ENCODE measurements at regions not wholly inside any gene's neighbourhood (a gene's known extent, or its start where the extent isn't known, plus 50 kb on each side); places are given as distances from the start of the nearest gene placed in this dataset.

DNA sequence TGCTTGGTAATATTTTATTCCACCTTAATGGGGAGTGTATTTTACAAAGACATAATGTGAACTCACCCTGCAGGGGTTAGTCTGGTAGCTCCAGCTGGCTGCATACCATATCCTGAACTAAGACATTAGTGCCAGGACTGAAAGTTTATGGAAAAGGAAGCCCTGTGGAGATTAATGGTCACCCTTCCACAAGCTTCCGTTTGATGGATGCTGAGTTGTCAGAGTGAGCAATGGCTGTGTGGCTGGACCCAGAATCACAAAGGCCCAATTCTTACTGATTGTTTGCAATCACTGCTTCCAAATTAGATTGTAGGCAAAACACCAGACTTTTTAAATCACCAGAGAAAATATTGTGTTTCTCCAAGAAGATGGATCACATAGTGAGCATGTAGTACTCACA, 90.1 kb upstream of the TRPC7 start:
- TF ChIP-seq ZNF8 (CRISPR knock-in tag; IDR thresholded peaks at IDR 0.05) = no peak
- no peak for ATAC-seq

DNA sequence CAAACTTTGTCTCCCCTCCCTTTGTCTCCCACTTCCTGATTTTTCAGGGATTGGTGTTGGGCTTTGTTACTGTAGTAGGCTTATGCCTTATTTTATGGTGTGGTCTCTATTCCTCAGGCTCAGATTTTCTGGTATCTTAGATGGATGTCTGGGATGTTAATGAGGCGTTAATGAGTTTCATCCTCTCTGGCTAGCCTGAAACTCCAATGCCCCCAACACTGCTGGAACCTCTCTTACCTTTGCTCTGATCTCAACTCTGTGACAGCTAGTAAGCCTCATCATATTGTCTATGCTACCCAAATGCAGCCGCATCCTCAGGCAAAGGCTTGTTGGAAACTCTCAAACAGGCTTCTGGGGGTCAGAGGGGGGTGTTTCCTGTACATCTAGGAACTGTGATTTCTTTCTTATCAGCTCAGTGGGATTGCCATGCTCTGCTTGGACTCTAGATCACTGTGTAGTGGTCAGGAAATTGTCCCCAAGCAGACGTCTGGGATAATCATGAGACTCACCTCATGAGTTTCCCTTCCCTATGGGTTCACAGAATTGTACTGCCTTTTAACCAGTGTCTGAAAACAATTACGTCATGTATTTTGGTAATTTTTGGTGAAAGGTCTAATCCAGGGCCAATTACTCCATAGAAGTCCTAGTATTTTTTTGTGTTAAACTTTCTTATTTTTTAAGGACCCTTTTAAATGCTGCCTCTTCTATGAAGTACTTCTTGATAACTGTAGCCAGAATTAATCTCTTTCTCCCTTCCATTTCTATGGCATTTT, 88.8 kb upstream of the TRPC7 start:
- ATAC-seq = no peak
- TF ChIP-seq ZFP3 (CRISPR knock-in tag; IDR thresholded peaks at IDR 0.05) (no peak), RARB (CRISPR knock-in tag; IDR thresholded peaks at IDR 0.05) (no peak), ZNF565 (CRISPR knock-in tag; conservative IDR thresholded peaks at IDR 0.05; ENCODE audit: low read depth) (no peak), ZNF8 (CRISPR knock-in tag; IDR thresholded peaks at IDR 0.05) (no peak), PPARA (CRISPR knock-in tag; IDR thresholded peaks at IDR 0.05; ENCODE audit: borderline replicate concordance) (no peak), GLIS3 (CRISPR knock-in tag; IDR thresholded peaks at IDR 0.05) (no peak), TOX (CRISPR knock-in tag; IDR thresholded peaks at IDR 0.05; ENCODE audit: borderline replicate concordance) (no peak), TCF4 (CRISPR knock-in tag; IDR thresholded peaks at IDR 0.05; ENCODE audit: borderline replicate concordance) (no peak), BACH2 (CRISPR knock-in tag; IDR thresholded peaks at IDR 0.05; ENCODE audit: borderline replicate concordance) (no peak), ZNF70 (CRISPR knock-in tag; IDR thresholded peaks at IDR 0.05) (no peak), OSR1 (CRISPR knock-in tag; IDR thresholded peaks at IDR 0.05) (no peak), ARNTL (CRISPR knock-in tag; IDR thresholded peaks at IDR 0.05; ENCODE audit: borderline replicate concordance, low read depth) (no peak), ZFP30 (CRISPR knock-in tag; IDR thresholded peaks at IDR 0.05) (no peak), ISL1 (CRISPR knock-in tag; IDR thresholded peaks at IDR 0.05) (no peak), ESRRG (CRISPR knock-in tag; IDR thresholded peaks at IDR 0.05) (no peak)
- TF ChIP-seq, protein P1, sequence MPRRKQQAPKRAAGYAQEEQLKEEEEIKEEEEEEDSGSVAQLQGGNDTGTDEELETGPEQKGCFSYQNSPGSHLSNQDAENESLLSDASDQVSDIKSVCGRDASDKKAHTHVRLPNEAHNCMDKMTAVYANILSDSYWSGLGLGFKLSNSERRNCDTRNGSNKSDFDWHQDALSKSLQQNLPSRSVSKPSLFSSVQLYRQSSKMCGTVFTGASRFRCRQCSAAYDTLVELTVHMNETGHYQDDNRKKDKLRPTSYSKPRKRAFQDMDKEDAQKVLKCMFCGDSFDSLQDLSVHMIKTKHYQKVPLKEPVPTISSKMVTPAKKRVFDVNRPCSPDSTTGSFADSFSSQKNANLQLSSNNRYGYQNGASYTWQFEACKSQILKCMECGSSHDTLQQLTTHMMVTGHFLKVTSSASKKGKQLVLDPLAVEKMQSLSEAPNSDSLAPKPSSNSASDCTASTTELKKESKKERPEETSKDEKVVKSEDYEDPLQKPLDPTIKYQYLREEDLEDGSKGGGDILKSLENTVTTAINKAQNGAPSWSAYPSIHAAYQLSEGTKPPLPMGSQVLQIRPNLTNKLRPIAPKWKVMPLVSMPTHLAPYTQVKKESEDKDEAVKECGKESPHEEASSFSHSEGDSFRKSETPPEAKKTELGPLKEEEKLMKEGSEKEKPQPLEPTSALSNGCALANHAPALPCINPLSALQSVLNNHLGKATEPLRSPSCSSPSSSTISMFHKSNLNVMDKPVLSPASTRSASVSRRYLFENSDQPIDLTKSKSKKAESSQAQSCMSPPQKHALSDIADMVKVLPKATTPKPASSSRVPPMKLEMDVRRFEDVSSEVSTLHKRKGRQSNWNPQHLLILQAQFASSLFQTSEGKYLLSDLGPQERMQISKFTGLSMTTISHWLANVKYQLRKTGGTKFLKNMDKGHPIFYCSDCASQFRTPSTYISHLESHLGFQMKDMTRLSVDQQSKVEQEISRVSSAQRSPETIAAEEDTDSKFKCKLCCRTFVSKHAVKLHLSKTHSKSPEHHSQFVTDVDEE (CRISPR knock-in tag; IDR thresholded peaks at IDR 0.05) = no peak
- TF ChIP-seq, protein P2, sequence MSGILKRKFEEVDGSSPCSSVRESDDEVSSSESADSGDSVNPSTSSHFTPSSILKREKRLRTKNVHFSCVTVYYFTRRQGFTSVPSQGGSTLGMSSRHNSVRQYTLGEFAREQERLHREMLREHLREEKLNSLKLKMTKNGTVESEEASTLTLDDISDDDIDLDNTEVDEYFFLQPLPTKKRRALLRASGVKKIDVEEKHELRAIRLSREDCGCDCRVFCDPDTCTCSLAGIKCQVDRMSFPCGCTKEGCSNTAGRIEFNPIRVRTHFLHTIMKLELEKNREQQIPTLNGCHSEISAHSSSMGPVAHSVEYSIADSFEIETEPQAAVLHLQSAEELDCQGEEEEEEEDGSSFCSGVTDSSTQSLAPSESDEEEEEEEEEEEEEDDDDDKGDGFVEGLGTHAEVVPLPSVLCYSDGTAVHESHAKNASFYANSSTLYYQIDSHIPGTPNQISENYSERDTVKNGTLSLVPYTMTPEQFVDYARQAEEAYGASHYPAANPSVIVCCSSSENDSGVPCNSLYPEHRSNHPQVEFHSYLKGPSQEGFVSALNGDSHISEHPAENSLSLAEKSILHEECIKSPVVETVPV (CRISPR knock-in tag; IDR thresholded peaks at IDR 0.05) = no peak
- TF ChIP-seq, protein P3, sequence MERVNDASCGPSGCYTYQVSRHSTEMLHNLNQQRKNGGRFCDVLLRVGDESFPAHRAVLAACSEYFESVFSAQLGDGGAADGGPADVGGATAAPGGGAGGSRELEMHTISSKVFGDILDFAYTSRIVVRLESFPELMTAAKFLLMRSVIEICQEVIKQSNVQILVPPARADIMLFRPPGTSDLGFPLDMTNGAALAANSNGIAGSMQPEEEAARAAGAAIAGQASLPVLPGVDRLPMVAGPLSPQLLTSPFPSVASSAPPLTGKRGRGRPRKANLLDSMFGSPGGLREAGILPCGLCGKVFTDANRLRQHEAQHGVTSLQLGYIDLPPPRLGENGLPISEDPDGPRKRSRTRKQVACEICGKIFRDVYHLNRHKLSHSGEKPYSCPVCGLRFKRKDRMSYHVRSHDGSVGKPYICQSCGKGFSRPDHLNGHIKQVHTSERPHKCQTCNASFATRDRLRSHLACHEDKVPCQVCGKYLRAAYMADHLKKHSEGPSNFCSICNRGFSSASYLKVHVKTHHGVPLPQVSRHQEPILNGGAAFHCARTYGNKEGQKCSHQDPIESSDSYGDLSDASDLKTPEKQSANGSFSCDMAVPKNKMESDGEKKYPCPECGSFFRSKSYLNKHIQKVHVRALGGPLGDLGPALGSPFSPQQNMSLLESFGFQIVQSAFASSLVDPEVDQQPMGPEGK (CRISPR knock-in tag; IDR thresholded peaks at IDR 0.05; ENCODE audit: borderline replicate concordance) = no peak
- TF ChIP-seq, protein P4, sequence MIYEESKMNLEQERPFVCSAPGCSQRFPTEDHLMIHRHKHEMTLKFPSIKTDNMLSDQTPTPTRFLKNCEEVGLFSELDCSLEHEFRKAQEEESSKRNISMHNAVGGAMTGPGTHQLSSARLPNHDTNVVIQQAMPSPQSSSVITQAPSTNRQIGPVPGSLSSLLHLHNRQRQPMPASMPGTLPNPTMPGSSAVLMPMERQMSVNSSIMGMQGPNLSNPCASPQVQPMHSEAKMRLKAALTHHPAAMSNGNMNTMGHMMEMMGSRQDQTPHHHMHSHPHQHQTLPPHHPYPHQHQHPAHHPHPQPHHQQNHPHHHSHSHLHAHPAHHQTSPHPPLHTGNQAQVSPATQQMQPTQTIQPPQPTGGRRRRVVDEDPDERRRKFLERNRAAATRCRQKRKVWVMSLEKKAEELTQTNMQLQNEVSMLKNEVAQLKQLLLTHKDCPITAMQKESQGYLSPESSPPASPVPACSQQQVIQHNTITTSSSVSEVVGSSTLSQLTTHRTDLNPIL (CRISPR knock-in tag; IDR thresholded peaks at IDR 0.05; ENCODE audit: low read depth) = no peak
- TF ChIP-seq, protein P5, sequence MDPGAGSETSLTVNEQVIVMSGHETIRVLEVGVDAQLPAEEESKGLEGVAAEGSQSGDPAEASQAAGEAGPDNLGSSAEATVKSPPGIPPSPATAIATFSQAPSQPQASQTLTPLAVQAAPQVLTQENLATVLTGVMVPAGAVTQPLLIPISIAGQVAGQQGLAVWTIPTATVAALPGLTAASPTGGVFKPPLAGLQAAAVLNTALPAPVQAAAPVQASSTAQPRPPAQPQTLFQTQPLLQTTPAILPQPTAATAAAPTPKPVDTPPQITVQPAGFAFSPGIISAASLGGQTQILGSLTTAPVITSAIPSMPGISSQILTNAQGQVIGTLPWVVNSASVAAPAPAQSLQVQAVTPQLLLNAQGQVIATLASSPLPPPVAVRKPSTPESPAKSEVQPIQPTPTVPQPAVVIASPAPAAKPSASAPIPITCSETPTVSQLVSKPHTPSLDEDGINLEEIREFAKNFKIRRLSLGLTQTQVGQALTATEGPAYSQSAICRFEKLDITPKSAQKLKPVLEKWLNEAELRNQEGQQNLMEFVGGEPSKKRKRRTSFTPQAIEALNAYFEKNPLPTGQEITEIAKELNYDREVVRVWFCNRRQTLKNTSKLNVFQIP (CRISPR knock-in tag; IDR thresholded peaks at IDR 0.05; ENCODE audit: borderline replicate concordance, low read depth) = no peak

DNA sequence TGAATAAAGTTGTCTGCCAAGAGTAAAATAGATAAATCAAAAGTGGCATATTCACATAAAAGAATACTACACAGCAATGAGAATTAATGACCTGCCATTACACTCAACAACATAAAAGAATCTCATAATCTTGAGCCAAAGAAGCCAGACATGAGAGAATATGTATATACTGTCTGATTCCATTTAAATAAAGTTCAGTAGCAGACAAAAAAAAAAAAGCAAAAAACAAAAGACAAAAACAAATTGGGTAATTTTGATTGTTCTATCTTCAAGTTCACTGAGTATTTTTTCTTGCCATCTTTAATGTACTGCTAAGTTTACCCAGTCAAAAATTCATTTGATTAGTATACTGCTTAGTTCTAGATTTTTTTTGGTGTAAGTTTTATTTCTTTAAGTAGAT, 87.9 kb upstream of the TRPC7 start:
- ATAC-seq = no peak
- no peak for TF ChIP-seq ESRRG (CRISPR knock-in tag; IDR thresholded peaks at IDR 0.05)
- no peak for TF ChIP-seq TCF4 (CRISPR knock-in tag; IDR thresholded peaks at IDR 0.05; ENCODE audit: borderline replicate concordance)
- TF ChIP-seq BACH2 (CRISPR knock-in tag; IDR thresholded peaks at IDR 0.05; ENCODE audit: borderline replicate concordance) = no peak
- TF ChIP-seq, protein P5 (CRISPR knock-in tag; IDR thresholded peaks at IDR 0.05; ENCODE audit: borderline replicate concordance, low read depth) = no peak
- TF ChIP-seq ZFP30 (CRISPR knock-in tag; IDR thresholded peaks at IDR 0.05) = no peak
- no peak for TF ChIP-seq SNAI2 (CRISPR knock-in tag; IDR thresholded peaks at IDR 0.05)
- TF ChIP-seq RARB (CRISPR knock-in tag; IDR thresholded peaks at IDR 0.05) = no peak
- no peak for TF ChIP-seq GLIS3 (CRISPR knock-in tag; IDR thresholded peaks at IDR 0.05)
- TF ChIP-seq, protein P1 (CRISPR knock-in tag; IDR thresholded peaks at IDR 0.05) = no peak
- no peak for TF ChIP-seq TOX (CRISPR knock-in tag; IDR thresholded peaks at IDR 0.05; ENCODE audit: borderline replicate concordance)
- no peak for TF ChIP-seq ZNF8 (CRISPR knock-in tag; IDR thresholded peaks at IDR 0.05)
- no peak for TF ChIP-seq OSR1 (CRISPR knock-in tag; IDR thresholded peaks at IDR 0.05)
- no peak for TF ChIP-seq PPARA (CRISPR knock-in tag; IDR thresholded peaks at IDR 0.05; ENCODE audit: borderline replicate concordance)
- TF ChIP-seq ZC3H10 (CRISPR knock-in tag; IDR thresholded peaks at IDR 0.05) = no peak
- TF ChIP-seq ZNF565 (CRISPR knock-in tag; conservative IDR thresholded peaks at IDR 0.05; ENCODE audit: low read depth) = no peak
- no peak for TF ChIP-seq ZNF70 (CRISPR knock-in tag; IDR thresholded peaks at IDR 0.05)

All from SK-N-SH treated with all-trans-retinoic acid at 6 μM for 48 hours (cell line).